Astrocyte (in vitro differentiated cells and primary cell): ENCODE measurements at regions not wholly inside any gene's neighbourhood (a gene's known extent, or its start where the extent isn't known, plus 50 kb on each side); places are given as distances from the start of the nearest gene placed in this dataset.
A peak's percentile ranks its signal among the peaks of the same experiment; 100 is the strongest.

Source experiments
- DNase-seq: peaks from one replicate; pipeline ENCODE4 v3.0.0-alpha.2; 2010; ENCODE audit warnings: low read depth
- FAIRE-seq: peaks from 2 replicates; lab custom pipeline; 2011; peaks lifted over from hg19 to GRCh38; lab: Jason Lieb, UNC
- H2AFZ ChIP-seq: 2 replicates; pipeline ENCODE4 v1.6.0; 2012; ENCODE audit warnings: low read depth, low read length, inconsistent platforms
- H3K27ac ChIP-seq: 2 replicates; pipeline ENCODE4 v1.5.1; 2011; ENCODE audit warnings: low read depth, low read length, inconsistent platforms
- H3K27me3 ChIP-seq: 2 replicates; pipeline ENCODE4 v1.6.0; 2011; ENCODE audit warnings: low read length, inconsistent platforms; ENCODE audit not compliant: insufficient read depth
- H3K36me3 ChIP-seq: 2 replicates; pipeline ENCODE4 v1.5.1; 2011; ENCODE audit warnings: low read length, inconsistent platforms; ENCODE audit not compliant: insufficient read depth
- H3K4me1 ChIP-seq: 2 replicates; pipeline ENCODE4 v1.5.1; 2011; ENCODE audit warnings: low read length, inconsistent platforms; ENCODE audit not compliant: insufficient read depth
- H3K4me2 ChIP-seq: 2 replicates; pipeline ENCODE4 v1.6.0; 2012; ENCODE audit warnings: low read length, inconsistent platforms
- H3K4me3 ChIP-seq: 2 replicates; pipeline ENCODE4 v1.5.1; 2011; ENCODE audit warnings: low read depth, mild to moderate bottlenecking, low read length, inconsistent platforms; ENCODE audit not compliant: insufficient read depth
- H3K79me2 ChIP-seq: 2 replicates; pipeline ENCODE4 v1.6.0; 2012; ENCODE audit warnings: mild to moderate bottlenecking, low read length, inconsistent platforms; ENCODE audit not compliant: insufficient read depth
- H3K9ac ChIP-seq: 2 replicates; pipeline ENCODE4 v1.6.0; 2012; ENCODE audit warnings: mild to moderate bottlenecking, low read length, inconsistent platforms
- H3K9me3 ChIP-seq: 2 replicates; pipeline ENCODE4 v1.5.1; 2012; ENCODE audit warnings: low read depth, mild to moderate bottlenecking, low read length, inconsistent platforms; ENCODE audit not compliant: insufficient read depth
- H4K20me1 ChIP-seq: 2 replicates; pipeline ENCODE4 v1.6.0; 2012; ENCODE audit warnings: low read length, inconsistent platforms; ENCODE audit not compliant: insufficient read depth
- H3K27ac Mint-ChIP-seq: one replicate; pipeline ENCODE4 v1.8.0; 2021; ENCODE audit warnings: mild to moderate bottlenecking, mixed read lengths; ENCODE audit not compliant: unreplicated experiment
- H3K27me3 Mint-ChIP-seq: one replicate; pipeline ENCODE4 v1.8.0; 2021; ENCODE audit warnings: low read depth, mixed read lengths; ENCODE audit not compliant: unreplicated experiment
- H3K36me3 Mint-ChIP-seq: one replicate; pipeline ENCODE4 v1.8.0; 2021; ENCODE audit warnings: low read depth, mixed read lengths; ENCODE audit not compliant: unreplicated experiment
- H3K4me1 Mint-ChIP-seq: one replicate; pipeline ENCODE4 v1.8.0; 2021; ENCODE audit warnings: low read depth, mixed read lengths; ENCODE audit not compliant: unreplicated experiment
- H3K4me3 Mint-ChIP-seq: one replicate; pipeline ENCODE4 v1.8.0; 2021; ENCODE audit warnings: mild to moderate bottlenecking, moderate library complexity, mixed read lengths; ENCODE audit not compliant: unreplicated experiment
- H3K9me3 Mint-ChIP-seq: one replicate; pipeline ENCODE4 v1.8.0; 2021; ENCODE audit warnings: mild to moderate bottlenecking, mixed read lengths; ENCODE audit not compliant: unreplicated experiment
- CTCF ChIP-seq: IDR thresholded peaks from 2 replicates; pipeline ENCODE4 v1.5.1; 2011; ENCODE audit warnings: low read depth, mild to moderate bottlenecking, inconsistent platforms, low read length, moderate library complexity; ENCODE audit not compliant: insufficient read depth
- EZH2 ChIP-seq: IDR thresholded peaks from 2 replicates; pipeline ENCODE4 v1.6.1; 2012; ENCODE audit warnings: mild to moderate bottlenecking, low read length, inconsistent platforms; ENCODE audit not compliant: insufficient read depth

DNA sequence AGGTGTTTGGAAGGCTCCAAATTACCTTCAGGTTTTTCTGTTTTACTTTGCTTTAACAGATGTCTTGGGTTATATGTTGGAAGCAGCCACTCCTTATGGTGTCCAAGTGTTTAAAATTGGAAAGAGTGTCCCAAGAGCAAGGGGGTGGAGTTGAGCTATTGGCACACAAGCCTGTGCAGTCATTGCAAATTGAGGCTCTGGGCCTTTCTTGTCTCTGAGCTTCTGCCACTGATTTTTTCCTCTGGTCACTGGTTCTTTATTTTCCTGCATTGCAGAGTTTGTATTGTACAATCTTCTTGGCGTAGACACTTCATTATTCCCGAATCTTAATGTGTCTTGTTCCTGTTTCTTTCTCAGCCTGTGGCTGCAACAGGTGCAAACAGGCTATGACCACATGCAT, 598.8 kb downstream of the RNF144B start:
- Histone ChIP-seq H3K4me2 (no peak overlapping the region), H3K4me1 (no peaks in the 10 kb centered on the region), H3K4me3 (no peak overlapping the region), H3K9me3 (no peaks in the 10 kb centered on the region), H2AFZ (no peak overlapping the region), H4K20me1 (no peaks in the 10 kb centered on the region), H3K79me2 (no peaks in the 10 kb centered on the region), H3K27ac (no peak overlapping the region), H3K36me3 (no peaks in the 10 kb centered on the region), H3K9ac (no peak overlapping the region), H3K27me3 (no peaks in the 10 kb centered on the region)
- no peaks in the 10 kb centered on the region for H3K9me3 Mint-ChIP-seq
- FAIRE-seq: no peak
- H3K27ac Mint-ChIP-seq: no peak overlapping the region
- H3K36me3 Mint-ChIP-seq: no peaks in the 10 kb centered on the region
- DNase-seq: no peak
- H3K27me3 Mint-ChIP-seq: no peaks in the 10 kb centered on the region
- TF ChIP-seq EZH2 (no peak), CTCF (no peak)
- H3K4me3 Mint-ChIP-seq: no peak overlapping the region
- no peaks in the 10 kb centered on the region for H3K4me1 Mint-ChIP-seq

GRCh38 chr6:18988636-18989035, 601.5 kb downstream of the RNF144B start:
- Mint-ChIP-seq H3K4me3 (no peak overlapping the region), H3K36me3 (no peaks in the 10 kb centered on the region), H3K27ac (no peak overlapping the region), H3K9me3 (no peaks in the 10 kb centered on the region), H3K4me1 (no peaks in the 10 kb centered on the region), H3K27me3 (no peaks in the 10 kb centered on the region)
- no peaks in the 10 kb centered on the region for H3K9me3 ChIP-seq
- H4K20me1 ChIP-seq: no peaks in the 10 kb centered on the region
- no peaks in the 10 kb centered on the region for H3K27me3 ChIP-seq
- no peak for DNase-seq
- H3K4me2 ChIP-seq: no peak overlapping the region
- TF ChIP-seq EZH2 (no peak), CTCF (no peak)
- H2AFZ ChIP-seq: no peak overlapping the region
- H3K4me3 ChIP-seq: no peak overlapping the region
- H3K9ac ChIP-seq: no peak overlapping the region
- no peaks in the 10 kb centered on the region for H3K79me2 ChIP-seq
- H3K27ac ChIP-seq: no peak overlapping the region
- no peaks in the 10 kb centered on the region for H3K36me3 ChIP-seq
- no peak for FAIRE-seq
- no peaks in the 10 kb centered on the region for H3K4me1 ChIP-seq

DNA sequence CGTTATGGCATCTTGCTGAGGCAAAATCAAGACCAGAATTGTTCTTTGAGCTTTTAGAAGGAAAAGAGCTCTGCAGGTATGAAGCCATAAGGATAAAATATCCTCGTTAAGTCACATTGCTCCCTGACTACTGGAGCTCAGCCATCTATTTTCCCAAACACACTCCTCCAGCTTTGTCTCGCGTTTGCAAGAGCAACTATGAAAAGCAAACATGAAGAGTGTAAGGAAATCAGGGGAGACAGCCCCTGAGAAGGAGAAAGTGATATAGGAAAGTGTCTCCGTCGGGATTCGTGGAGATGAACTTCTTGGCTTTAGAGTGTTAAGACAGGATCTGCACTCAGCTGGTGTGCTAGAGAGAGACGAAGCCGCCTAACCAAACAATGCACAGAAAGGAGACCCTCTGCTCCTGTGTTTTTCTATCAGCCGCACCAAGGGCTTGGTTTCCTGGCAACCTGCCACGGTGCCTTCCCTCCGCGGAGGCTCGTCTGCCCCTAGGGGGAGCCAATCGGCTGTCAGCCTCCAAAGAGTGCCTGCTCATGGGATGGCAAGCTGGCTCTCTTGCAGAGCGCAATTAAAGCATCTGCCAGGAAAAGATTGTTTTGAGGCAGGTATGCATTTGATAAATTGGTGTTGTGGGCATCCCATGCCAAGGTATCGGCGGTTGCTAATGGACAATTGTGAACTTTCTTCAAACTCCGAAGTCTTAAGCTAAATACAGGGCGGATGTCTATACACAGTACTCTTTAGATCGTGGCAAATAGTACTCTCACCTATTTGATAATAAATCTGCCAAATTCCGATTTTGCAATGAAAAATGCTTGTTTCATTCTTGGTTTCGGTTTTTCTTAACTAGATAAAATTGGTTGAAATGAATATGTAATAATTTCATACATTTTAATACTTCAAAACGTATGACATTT, 603.2 kb downstream of the RNF144B start:
- H3K9me3 Mint-ChIP-seq: no peaks in the 10 kb centered on the region
- Histone ChIP-seq H3K4me2 (peak overlapping the region; percentile 71), H3K9me3 (no peaks in the 10 kb centered on the region), H4K20me1 (no peaks in the 10 kb centered on the region), H3K79me2 (no peaks in the 10 kb centered on the region), H3K9ac (no peak overlapping the region), H3K27me3 (no peaks in the 10 kb centered on the region), H3K36me3 (no peaks in the 10 kb centered on the region), H3K27ac (no peak overlapping the region), H3K4me3 (no peak overlapping the region), H2AFZ (no peak overlapping the region), H3K4me1 (no peaks in the 10 kb centered on the region)
- H3K27ac Mint-ChIP-seq: no peak overlapping the region
- no peaks in the 10 kb centered on the region for H3K27me3 Mint-ChIP-seq
- H3K4me1 Mint-ChIP-seq: no peaks in the 10 kb centered on the region
- DNase-seq (peak; percentile 25), FAIRE-seq (no peak)
- H3K4me3 Mint-ChIP-seq: no peak overlapping the region
- peak; percentile 57 for TF ChIP-seq CTCF
- no peak for TF ChIP-seq EZH2
- H3K36me3 Mint-ChIP-seq: no peaks in the 10 kb centered on the region
